HT1080 (cell line): ENCODE measurements at regions not wholly inside any gene's neighbourhood (a gene's known extent, or its start where the extent isn't known, plus 50 kb on each side); places are given as distances from the start of the nearest gene placed in this dataset.

Experiments
- DNase-seq: peaks from one replicate; pipeline ENCODE4 v3.0.0-alpha.2; 2015; ENCODE audit warnings: low read depth

- DNase-seq: no peak
Observed at GRCh38 chr15:39323706-39324105, 257.2 kb upstream of the THBS1 start.

- DNase-seq: no peak
Observed at GRCh38 chr15:39326306-39326975, 254.4 kb upstream of the THBS1 start.

GRCh38 chr15:39327005-39327730 lies 253.7 kb upstream of the THBS1 start:
- DNase-seq: no peak

- no peak for DNase-seq
Observed at GRCh38 chr15:39330061-39330460, 250.8 kb upstream of the THBS1 start.

- DNase-seq: no peak
Observed at GRCh38 chr15:39331584-39331983, 249.3 kb upstream of the THBS1 start.

DNA sequence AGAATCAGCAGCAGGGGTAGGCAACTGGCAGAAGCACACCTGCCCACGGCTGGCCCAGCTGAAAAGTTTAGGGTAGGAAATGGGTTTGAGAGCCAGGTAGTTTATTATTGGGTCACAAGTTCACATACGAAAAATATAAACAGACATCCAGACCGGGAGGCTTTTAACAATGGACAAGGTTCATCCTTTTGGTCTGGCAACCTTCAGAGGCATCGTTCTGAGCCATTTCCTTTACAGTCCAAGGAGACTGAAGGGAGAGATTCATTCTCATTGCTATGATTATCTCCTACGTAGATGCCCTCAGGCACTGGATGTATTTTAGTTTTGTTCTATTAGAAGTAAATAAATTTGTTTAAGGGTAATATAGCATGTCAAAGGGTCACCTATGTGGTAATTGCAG lies 248.0 kb upstream of the THBS1 start:
- no peak for DNase-seq

GRCh38 chr15:39333393-39333792 lies 247.5 kb upstream of the THBS1 start:
- no peak for DNase-seq

- DNase-seq: no peak
Observed at GRCh38 chr15:39333896-39334295, 247.0 kb upstream of the THBS1 start.

DNA sequence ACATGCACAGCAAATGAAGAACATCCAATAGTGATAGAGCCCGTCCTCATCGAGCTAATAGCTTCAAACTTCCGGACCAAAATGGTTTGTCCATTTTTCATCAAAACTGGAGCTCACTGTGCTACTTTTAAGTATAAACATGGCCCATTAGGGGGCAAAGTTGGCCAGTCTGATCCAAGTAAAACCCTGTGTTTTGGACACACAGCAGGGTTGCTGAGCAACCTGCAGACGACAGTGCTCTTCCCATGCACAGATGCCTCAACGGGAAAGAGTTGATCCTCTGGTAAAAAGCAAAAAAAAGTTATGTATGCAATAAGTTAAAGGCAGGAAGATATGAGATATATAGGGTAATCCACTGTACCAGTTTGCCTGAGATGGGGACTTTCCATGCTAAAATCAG lies 244.0 kb upstream of the THBS1 start:
- DNase-seq: no peak

GRCh38 chr15:39338251-39338650 lies 242.6 kb upstream of the THBS1 start:
- DNase-seq: no peak

DNA sequence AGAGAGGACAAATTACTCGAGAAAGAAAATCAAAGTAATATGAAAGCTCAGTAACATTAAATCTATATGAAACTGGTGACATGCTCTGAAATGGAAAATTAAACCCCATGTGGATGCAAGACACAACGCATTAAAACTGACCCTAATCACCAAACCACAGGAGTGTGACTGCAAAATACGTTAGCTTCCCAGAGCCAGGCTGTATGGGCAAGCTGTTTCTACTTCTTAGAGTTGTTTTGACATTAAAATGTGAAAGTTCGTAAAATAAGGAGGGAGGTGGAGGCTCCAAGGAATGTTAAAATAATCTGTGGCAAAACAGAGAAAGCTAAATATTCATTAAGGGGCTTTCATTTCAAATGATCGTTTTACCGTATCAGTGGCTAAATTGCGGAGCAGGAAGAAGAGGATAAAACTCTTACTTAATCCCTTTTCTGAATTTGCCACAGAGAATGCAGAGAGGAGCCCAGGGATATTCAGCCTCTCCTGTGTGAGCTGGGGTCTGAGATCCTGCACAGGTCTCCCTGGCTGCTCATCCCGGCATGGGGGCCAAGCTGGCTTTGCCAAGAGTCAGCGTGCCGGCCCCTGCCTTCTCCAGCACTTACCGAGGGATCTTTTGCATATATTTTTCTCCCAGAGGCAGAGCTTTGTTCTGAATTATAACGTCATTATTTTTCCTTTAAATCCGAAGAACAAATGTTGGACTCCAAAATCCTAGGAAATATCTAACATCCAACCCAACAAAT lies 239.8 kb upstream of the THBS1 start:
- DNase-seq: no peak

- no peak for DNase-seq
Observed at GRCh38 chr15:39344662-39345141, 236.2 kb upstream of the THBS1 start.

GRCh38 chr15:39345176-39345575 lies 235.7 kb upstream of the THBS1 start:
- no peak for DNase-seq

- DNase-seq: no peak
Observed at GRCh38 chr15:39347453-39347852, 233.4 kb upstream of the THBS1 start.

DNA sequence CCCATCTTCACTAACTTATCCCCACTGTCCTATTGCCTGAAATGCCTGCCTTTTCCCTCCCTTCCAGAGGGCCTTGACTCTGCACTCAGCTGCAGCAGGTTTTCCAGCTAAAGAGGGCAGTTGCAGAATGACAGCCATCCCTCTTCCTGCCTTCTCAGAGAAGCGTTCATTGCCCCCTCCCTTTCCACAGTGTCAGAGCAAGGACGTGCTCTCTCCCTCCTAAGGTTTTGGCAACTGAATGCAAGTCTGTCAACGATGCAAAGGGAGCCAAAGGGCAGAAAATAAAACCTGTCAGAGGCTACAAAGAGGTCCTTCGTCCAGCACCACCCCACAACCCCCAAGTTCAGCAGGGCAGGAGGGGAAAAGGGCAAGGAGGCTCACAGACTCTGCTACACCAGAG lies 230.1 kb upstream of the THBS1 start:
- DNase-seq: no peak

DNA sequence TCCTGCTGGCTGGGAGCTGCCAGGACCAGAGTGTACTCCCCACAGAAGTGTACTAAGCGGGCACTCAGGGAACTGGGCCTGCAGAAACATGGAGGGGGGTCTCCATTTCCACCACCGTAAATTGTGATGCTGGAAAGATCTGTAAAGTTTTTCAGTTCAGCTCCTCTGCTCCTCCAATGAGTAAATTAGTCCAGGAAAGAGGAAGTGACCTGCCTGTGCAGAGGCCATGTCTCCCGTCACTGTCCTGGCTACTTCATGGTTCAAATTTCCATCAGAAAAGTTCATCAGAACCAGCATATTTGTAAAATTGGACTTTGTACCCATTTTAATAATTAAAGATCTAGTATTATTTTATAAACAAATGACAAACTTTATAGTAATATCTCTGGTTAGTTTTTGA lies 226.7 kb upstream of the THBS1 start:
- no peak for DNase-seq

GRCh38 chr15:39357480-39358268 lies 223.2 kb upstream of the THBS1 start:
- DNase-seq: no peak

- DNase-seq: no peak
Observed at GRCh38 chr15:39358441-39359041, 222.3 kb upstream of the THBS1 start.

DNA sequence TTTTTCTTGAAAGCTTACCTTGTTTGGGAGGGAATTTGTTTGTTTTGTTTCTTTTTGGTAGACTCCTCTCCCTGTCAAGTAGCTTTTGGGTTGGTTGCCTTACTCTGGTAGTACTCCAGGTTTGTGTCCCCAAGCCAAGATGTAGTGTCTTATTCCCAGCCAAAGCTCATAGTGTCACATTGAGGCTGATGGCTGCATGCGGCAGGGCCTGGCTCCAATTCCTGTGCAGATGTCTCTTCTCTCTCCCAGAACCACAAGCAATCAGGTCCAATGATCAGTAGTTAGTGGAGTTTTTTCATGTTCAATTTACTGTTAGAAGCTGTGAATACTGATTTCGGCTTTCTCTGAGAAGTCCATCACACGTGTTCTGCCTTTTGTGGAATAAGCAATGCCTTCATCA lies 221.1 kb upstream of the THBS1 start:
- no peak for DNase-seq

- no peak for DNase-seq
Observed at GRCh38 chr15:39360452-39360851, 220.4 kb upstream of the THBS1 start.

- no peak for DNase-seq
Observed at GRCh38 chr15:39361497-39361896, 219.4 kb upstream of the THBS1 start.
